Loucy (cell line): ENCODE measurements at regions not wholly inside any gene's neighbourhood (a gene's known extent, or its start where the extent isn't known, plus 50 kb on each side); places are given as distances from the start of the nearest gene placed in this dataset.

ENCODE experiments used
- EZH2phosphoT487 ChIP-seq: fragments of 200-600 bp; IDR thresholded peaks from 2 replicates; pipeline ENCODE4 v1.6.1; 2018; ENCODE audit warnings: antibody characterized with exemption, mild to moderate bottlenecking, moderate library complexity, borderline replicate concordance
- TF ChIP-seq, protein P1 (sequence below): fragments of 200-600 bp; sonication (generic); conservative IDR thresholded peaks from 2 replicates; pipeline ENCODE4 v1.5.1; 2014; ENCODE audit warnings: mild to moderate bottlenecking, antibody characterized with exemption, low read length

DNA sequence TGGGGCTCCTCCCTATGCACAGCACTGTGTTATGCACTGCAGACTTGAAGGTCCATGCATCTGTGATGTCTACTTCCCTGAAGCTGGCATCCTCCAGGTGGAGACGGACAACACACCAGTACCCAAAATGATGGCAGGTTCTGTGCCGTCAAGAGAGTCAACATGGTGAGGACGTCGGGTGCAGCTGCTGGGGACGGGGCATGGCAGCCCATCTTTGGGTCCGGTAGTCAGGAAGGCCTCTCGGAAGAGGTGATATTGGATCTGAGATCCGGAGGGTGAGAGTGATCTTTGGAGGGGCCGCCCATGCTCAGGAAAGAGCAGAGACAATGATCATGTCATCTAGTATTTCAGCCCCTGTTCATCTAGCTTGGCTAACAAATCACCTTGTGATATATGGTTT is 104.1 kb downstream of the RIPK4 start:
- TF ChIP-seq, protein P1, sequence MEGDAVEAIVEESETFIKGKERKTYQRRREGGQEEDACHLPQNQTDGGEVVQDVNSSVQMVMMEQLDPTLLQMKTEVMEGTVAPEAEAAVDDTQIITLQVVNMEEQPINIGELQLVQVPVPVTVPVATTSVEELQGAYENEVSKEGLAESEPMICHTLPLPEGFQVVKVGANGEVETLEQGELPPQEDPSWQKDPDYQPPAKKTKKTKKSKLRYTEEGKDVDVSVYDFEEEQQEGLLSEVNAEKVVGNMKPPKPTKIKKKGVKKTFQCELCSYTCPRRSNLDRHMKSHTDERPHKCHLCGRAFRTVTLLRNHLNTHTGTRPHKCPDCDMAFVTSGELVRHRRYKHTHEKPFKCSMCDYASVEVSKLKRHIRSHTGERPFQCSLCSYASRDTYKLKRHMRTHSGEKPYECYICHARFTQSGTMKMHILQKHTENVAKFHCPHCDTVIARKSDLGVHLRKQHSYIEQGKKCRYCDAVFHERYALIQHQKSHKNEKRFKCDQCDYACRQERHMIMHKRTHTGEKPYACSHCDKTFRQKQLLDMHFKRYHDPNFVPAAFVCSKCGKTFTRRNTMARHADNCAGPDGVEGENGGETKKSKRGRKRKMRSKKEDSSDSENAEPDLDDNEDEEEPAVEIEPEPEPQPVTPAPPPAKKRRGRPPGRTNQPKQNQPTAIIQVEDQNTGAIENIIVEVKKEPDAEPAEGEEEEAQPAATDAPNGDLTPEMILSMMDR = no peak
- TF ChIP-seq EZH2phosphoT487 = no peak
